Stimulated activated CD8-positive, alpha-beta memory T cell treated with anti-CD3 and anti-CD28 coated beads, Interleukin-4, amount 100 ng/mL, for 24 hours (primary cell): ENCODE measurements at regions not wholly inside any gene's neighbourhood (a gene's known extent, or its start where the extent isn't known, plus 50 kb on each side); places are given as distances from the start of the nearest gene placed in this dataset.
"Not testable (repeated sequence)": the region's sequence is repeated elsewhere in the genome, so short reads cannot be mapped to it uniquely, and the experiment has no call there.

Experiments
- DNase-seq: peaks from one replicate; pipeline ENCODE4 v3.0.0-alpha.2; 2020; ENCODE audit warnings: low read depth

- DNase-seq = not testable (repeated sequence)
These were observed 1093.1 kb upstream of the DEFB115 start for GRCh38 chr20:30164389-30164788.

GRCh38 chr20:30167540-30167939 is 1089.9 kb upstream of the DEFB115 start:
- no peak for DNase-seq

- no peak for DNase-seq
These were observed 1089.3 kb upstream of the DEFB115 start for GRCh38 chr20:30168025-30168799.

- no peak for DNase-seq
These were observed 1088.7 kb upstream of the DEFB115 start for GRCh38 chr20:30168800-30169138.

- DNase-seq = no peak
These were observed 1081.8 kb upstream of the DEFB115 start for GRCh38 chr20:30175681-30176080.

GRCh38 chr20:30183124-30183523 is 1074.3 kb upstream of the DEFB115 start:
- not testable (repeated sequence) for DNase-seq

- not testable (repeated sequence) for DNase-seq
These were observed 1065.7 kb upstream of the DEFB115 start for GRCh38 chr20:30191785-30192184.

GRCh38 chr20:30234477-30234876 is 1023.0 kb upstream of the DEFB115 start:
- DNase-seq = not testable (repeated sequence)

- DNase-seq = not testable (repeated sequence)
These were observed 982.4 kb upstream of the DEFB115 start for GRCh38 chr20:30275073-30275472.

- no peak for DNase-seq
These were observed 975.8 kb upstream of the DEFB115 start for GRCh38 chr20:30281584-30282197.

GRCh38 chr20:30283476-30284280 is 973.8 kb upstream of the DEFB115 start:
- DNase-seq = peak; percentile 55

- DNase-seq = no peak
These were observed 973.1 kb upstream of the DEFB115 start for GRCh38 chr20:30284281-30284905.

GRCh38 chr20:30285677-30286076 is 971.8 kb upstream of the DEFB115 start:
- DNase-seq = no peak

- DNase-seq = no peak
These were observed 971.3 kb upstream of the DEFB115 start for GRCh38 chr20:30286157-30286556.

- DNase-seq = not testable (repeated sequence)
These were observed 970.0 kb upstream of the DEFB115 start for GRCh38 chr20:30287459-30287858.

GRCh38 chr20:30288346-30288745 is 969.1 kb upstream of the DEFB115 start:
- no peak for DNase-seq

GRCh38 chr20:30289049-30289448 is 968.4 kb upstream of the DEFB115 start:
- not testable (repeated sequence) for DNase-seq

GRCh38 chr20:30289711-30290141 is 967.7 kb upstream of the DEFB115 start:
- not testable (repeated sequence) for DNase-seq

GRCh38 chr20:30290361-30291063 is 967.0 kb upstream of the DEFB115 start:
- not testable (repeated sequence) for DNase-seq

GRCh38 chr20:30291064-30291379 is 966.4 kb upstream of the DEFB115 start:
- DNase-seq = not testable (repeated sequence)

- not testable (repeated sequence) for DNase-seq
These were observed 965.8 kb upstream of the DEFB115 start for GRCh38 chr20:30291686-30292085.

GRCh38 chr20:30295396-30295795 is 962.1 kb upstream of the DEFB115 start:
- DNase-seq = not testable (repeated sequence)
